ENCODE measurements at regions not wholly inside any gene's neighbourhood (a gene's known extent, or its start where the extent isn't known, plus 50 kb on each side); places are given as distances from the start of the nearest gene placed in this dataset.
A peak's percentile ranks its signal among the peaks of the same experiment; 100 is the strongest.

- no peak overlapping the region for H3K27ac Mint-ChIP-seq
- Histone ChIP-seq H3K36me3 (no peaks in the 10 kb centered on the region), H4K20me1 (ENCODE audit: low read depth) (no peaks in the 10 kb centered on the region), H3K27me3 (no peaks in the 10 kb centered on the region), H3K4me2 (no peak overlapping the region), H3K79me2 (ENCODE audit: low read depth) (no peaks in the 10 kb centered on the region), H3K9me3 (ENCODE audit: low read depth) (no peaks in the 10 kb centered on the region), H3K27ac (no peak overlapping the region), H2AFZ (replicated peaks) (no peak overlapping the region), H3K9ac (no peak overlapping the region), H3K4me3 (no peak overlapping the region), H3K4me1 (peaks cover 21% of the 10 kb centered on the region), H3F3A (ENCODE audit: low read depth) (no peaks in the 10 kb centered on the region)
- no peaks in the 10 kb centered on the region for H3K9me3 Mint-ChIP-seq
- peaks cover 13% of the 10 kb centered on the region for H3K4me1 Mint-ChIP-seq
- H3K4me3 Mint-ChIP-seq, result no peak overlapping the region
- H3K36me3 Mint-ChIP-seq, result no peaks in the 10 kb centered on the region
- H3K27me3 Mint-ChIP-seq (ENCODE audit: insufficient read depth, low read depth), result peaks cover 14% of the 10 kb centered on the region
- TF ChIP-seq CTCF (IDR thresholded peaks at IDR 0.05), result no peak
- TF ChIP-seq EZH2 (IDR thresholded peaks at IDR 0.05), result no peak
- no peak for TF ChIP-seq EZH2phosphoT487 (IDR thresholded peaks at IDR 0.05)
- no peak for DNase-seq (ENCODE audit: low spot score)
Measured at GRCh38 chr16:85995541-85996423, 96.8 kb downstream of the IRF8 start.

GRCh38 chr16:85996843-85997242 is 97.9 kb downstream of the IRF8 start:
- Mint-ChIP-seq H3K4me3 (no peak overlapping the region), H3K36me3 (no peaks in the 10 kb centered on the region), H3K27me3 (ENCODE audit: insufficient read depth, low read depth) (peaks cover 10% of the 10 kb centered on the region), H3K27ac (no peak overlapping the region), H3K9me3 (no peaks in the 10 kb centered on the region), H3K4me1 (peaks cover 12% of the 10 kb centered on the region)
- no peaks in the 10 kb centered on the region for H3K79me2 ChIP-seq (ENCODE audit: low read depth)
- H3K4me2 ChIP-seq, result no peak overlapping the region
- H3F3A ChIP-seq (ENCODE audit: low read depth), result no peaks in the 10 kb centered on the region
- TF ChIP-seq EZH2phosphoT487 (IDR thresholded peaks at IDR 0.05) (no peak), EZH2 (IDR thresholded peaks at IDR 0.05) (no peak), CTCF (IDR thresholded peaks at IDR 0.05) (no peak)
- peaks cover 12% of the 10 kb centered on the region for H3K4me1 ChIP-seq
- H3K9me3 ChIP-seq (ENCODE audit: low read depth), result no peaks in the 10 kb centered on the region
- DNase-seq (ENCODE audit: low spot score), result no peak
- H3K27ac ChIP-seq, result no peak overlapping the region
- H3K9ac ChIP-seq, result no peak overlapping the region
- H3K27me3 ChIP-seq, result no peaks in the 10 kb centered on the region
- no peaks in the 10 kb centered on the region for H3K36me3 ChIP-seq
- no peak overlapping the region for H2AFZ ChIP-seq (replicated peaks)
- no peaks in the 10 kb centered on the region for H4K20me1 ChIP-seq (ENCODE audit: low read depth)
- H3K4me3 ChIP-seq, result no peak overlapping the region

GRCh38 chr16:85998171-85998867 is 99.4 kb downstream of the IRF8 start:
- H3K9me3 ChIP-seq (ENCODE audit: low read depth), result no peaks in the 10 kb centered on the region
- no peak for TF ChIP-seq EZH2phosphoT487 (IDR thresholded peaks at IDR 0.05)
- no peak for TF ChIP-seq EZH2 (IDR thresholded peaks at IDR 0.05)
- H3K9ac ChIP-seq, result no peak overlapping the region
- no peak overlapping the region for H3K27ac ChIP-seq
- DNase-seq (ENCODE audit: low spot score), result no peak
- no peaks in the 10 kb centered on the region for H4K20me1 ChIP-seq (ENCODE audit: low read depth)
- H3K36me3 ChIP-seq, result no peaks in the 10 kb centered on the region
- H3F3A ChIP-seq (ENCODE audit: low read depth), result no peaks in the 10 kb centered on the region
- H3K4me2 ChIP-seq, result no peak overlapping the region
- no peak overlapping the region for H3K4me3 Mint-ChIP-seq
- H3K9me3 Mint-ChIP-seq, result no peaks in the 10 kb centered on the region
- peaks cover 9% of the 10 kb centered on the region for H3K4me1 ChIP-seq
- peak overlapping the region; percentile 17 for H2AFZ ChIP-seq (replicated peaks)
- H3K4me1 Mint-ChIP-seq, result peaks cover 15% of the 10 kb centered on the region
- no peaks in the 10 kb centered on the region for H3K27me3 ChIP-seq
- no peak overlapping the region for H3K27ac Mint-ChIP-seq
- H3K4me3 ChIP-seq, result no peak overlapping the region
- H3K36me3 Mint-ChIP-seq, result no peaks in the 10 kb centered on the region
- H3K79me2 ChIP-seq (ENCODE audit: low read depth), result no peaks in the 10 kb centered on the region
- H3K27me3 Mint-ChIP-seq (ENCODE audit: insufficient read depth, low read depth), result peaks cover 13% of the 10 kb centered on the region

All from neural progenitor cell (in vitro differentiated cells).